ENCODE measurements at regions not wholly inside any gene's neighbourhood (a gene's known extent, or its start where the extent isn't known, plus 50 kb on each side); places are given as distances from the start of the nearest gene placed in this dataset.

DNA sequence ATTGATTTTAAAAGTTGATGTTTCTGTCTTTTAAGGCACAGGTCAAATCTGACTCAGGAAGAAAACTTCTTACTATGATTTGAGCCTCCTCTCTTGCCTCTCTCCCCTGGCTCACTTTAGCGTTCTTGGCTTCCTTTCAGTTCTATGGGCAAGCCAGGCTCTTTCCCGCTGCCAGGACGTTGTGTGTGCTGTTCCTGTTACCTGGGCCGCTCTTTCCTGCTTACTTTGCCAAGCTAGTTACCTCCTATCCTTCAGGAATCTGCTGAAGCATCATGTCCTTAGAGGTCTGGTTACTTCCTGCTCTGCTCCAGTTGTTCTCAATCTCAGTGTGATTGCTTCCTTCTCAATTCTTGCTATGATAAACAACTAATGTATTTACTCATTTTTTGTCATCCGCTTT, 1108.5 kb upstream of the EEF2KMT start:
- TF ChIP-seq, protein P1, sequence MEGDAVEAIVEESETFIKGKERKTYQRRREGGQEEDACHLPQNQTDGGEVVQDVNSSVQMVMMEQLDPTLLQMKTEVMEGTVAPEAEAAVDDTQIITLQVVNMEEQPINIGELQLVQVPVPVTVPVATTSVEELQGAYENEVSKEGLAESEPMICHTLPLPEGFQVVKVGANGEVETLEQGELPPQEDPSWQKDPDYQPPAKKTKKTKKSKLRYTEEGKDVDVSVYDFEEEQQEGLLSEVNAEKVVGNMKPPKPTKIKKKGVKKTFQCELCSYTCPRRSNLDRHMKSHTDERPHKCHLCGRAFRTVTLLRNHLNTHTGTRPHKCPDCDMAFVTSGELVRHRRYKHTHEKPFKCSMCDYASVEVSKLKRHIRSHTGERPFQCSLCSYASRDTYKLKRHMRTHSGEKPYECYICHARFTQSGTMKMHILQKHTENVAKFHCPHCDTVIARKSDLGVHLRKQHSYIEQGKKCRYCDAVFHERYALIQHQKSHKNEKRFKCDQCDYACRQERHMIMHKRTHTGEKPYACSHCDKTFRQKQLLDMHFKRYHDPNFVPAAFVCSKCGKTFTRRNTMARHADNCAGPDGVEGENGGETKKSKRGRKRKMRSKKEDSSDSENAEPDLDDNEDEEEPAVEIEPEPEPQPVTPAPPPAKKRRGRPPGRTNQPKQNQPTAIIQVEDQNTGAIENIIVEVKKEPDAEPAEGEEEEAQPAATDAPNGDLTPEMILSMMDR (IDR thresholded peaks at IDR 0.05): no peak
- no peak for ATAC-seq (ENCODE audit: low FRiP score)
- no peak for DNase-seq (ENCODE audit: low spot score)

- TF ChIP-seq, protein P1 (IDR thresholded peaks at IDR 0.05): no peak
- ATAC-seq (ENCODE audit: low FRiP score) (no peak), DNase-seq (ENCODE audit: low spot score) (no peak)
Measured at GRCh38 chr16:6204945-6205344, 1107.3 kb upstream of the EEF2KMT start.

- TF ChIP-seq, protein P1 (IDR thresholded peaks at IDR 0.05): no peak
- DNase-seq (ENCODE audit: low spot score): no peak
- ATAC-seq (ENCODE audit: low FRiP score): no peak
Measured at GRCh38 chr16:6200861-6201260, 1103.3 kb upstream of the EEF2KMT start.

GRCh38 chr16:6200271-6200670, 1102.7 kb upstream of the EEF2KMT start:
- DNase-seq (ENCODE audit: low spot score): no peak
- TF ChIP-seq, protein P1 (IDR thresholded peaks at IDR 0.05): no peak
- no peak for ATAC-seq (ENCODE audit: low FRiP score)

DNA sequence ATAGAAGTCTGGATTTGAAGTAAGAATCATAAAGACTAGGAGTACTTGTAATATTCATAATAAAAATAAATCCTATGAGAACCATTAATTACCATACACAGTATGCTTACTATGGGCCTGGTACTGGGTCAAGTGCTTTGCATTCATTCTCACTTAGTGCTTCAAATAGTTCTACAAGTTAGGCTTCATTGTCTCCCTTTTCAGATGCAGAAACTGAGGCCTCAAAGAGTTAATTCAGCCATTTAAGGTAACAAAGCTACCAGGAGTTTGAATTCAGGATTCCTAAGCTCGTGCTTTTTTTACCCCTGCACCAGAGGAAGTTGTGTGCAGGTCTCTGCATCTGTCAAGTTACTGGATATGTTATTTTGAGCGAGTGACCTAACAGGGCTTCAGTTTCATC, 1098.4 kb upstream of the EEF2KMT start:
- ATAC-seq (ENCODE audit: low FRiP score): no peak
- TF ChIP-seq, protein P1 (IDR thresholded peaks at IDR 0.05): no peak

DNA sequence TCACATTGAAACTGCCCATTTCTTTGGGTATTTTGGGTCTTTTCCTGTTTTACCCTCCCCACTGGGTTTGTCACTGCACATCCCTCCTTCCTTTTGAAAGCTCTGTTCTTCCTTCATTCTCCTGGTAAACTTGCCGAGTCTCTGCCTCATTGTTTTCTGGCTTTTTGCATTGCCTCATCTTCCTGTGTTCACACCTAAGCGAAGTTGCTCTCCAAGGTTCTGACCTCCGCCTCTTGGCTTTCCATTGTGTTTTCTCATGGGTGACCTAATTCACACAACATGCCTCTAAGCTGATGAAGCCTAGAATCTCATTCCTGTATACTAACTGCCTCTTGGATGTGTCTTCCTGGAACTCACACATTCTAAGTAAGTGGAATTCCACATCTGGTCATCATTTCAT, 1096.1 kb upstream of the EEF2KMT start:
- no peak for ATAC-seq (ENCODE audit: low FRiP score)
- DNase-seq (ENCODE audit: low spot score): no peak
- TF ChIP-seq, protein P1 (IDR thresholded peaks at IDR 0.05): no peak

More for the DNA sequence above, 1098.4 kb upstream of the EEF2KMT start:
- no peak for DNase-seq (ENCODE audit: low spot score)

DNA sequence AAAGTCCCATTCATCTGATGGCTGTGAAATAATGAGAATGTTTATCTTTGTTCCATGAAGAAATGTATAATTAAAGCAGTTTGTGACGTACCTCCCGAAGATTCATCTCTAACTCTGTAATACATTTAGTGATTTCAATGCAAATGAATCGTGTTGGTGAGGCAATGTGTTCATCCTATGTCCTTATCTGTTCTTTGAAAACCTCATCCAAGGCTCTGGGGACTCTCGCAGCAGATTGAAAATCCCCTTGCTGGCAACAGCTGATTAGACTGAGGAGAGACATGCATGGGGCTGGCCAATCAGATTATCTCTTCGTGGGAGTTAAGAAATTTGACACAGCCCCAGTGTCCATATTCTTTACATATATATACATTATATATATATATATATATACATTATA, 1095.4 kb upstream of the EEF2KMT start:
- TF ChIP-seq, protein P1 (IDR thresholded peaks at IDR 0.05): no peak
- no peak for ATAC-seq (ENCODE audit: low FRiP score)

More for the DNA sequence above, 1095.4 kb upstream of the EEF2KMT start:
- no peak for DNase-seq (ENCODE audit: low spot score)
